ENCODE measurements at regions not wholly inside any gene's neighbourhood (a gene's known extent, or its start where the extent isn't known, plus 50 kb on each side); places are given as distances from the start of the nearest gene placed in this dataset.
"Not testable (repeated sequence)": the region's sequence is repeated elsewhere in the genome, so short reads cannot be mapped to it uniquely, and the experiment has no call there.

DNA sequence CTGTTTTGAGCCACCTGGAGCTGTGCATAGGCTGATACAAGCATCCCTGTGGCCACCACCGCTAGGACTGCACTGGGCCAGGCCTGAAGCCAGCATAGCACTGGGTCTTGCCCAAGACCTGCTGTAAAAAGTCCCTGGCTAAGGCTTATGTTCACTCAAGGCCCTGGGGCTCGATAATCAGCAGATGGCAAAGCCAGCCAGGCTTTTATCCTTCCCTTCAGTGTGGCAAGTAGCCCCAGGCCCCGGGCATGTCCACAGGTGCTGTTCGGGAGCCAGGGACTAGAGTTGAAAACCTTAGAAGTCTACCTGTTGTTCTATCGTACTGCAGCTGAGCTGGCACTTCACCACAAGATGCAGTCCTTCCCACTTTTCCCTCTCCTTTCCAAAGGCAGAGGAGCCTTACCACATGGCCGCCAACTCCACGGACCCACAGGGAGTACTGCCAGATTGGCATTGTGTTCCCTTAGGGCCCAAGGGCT is 226.4 kb upstream of the ZNF217 start:
- H3K9me3 ChIP-seq (ENCODE audit: low read depth): no peaks in the 10 kb centered on the region
- no peak for TF ChIP-seq CTCF (IDR thresholded peaks at IDR 0.05; ENCODE audit: low read depth, low read length)
- H3K27ac ChIP-seq: no peak overlapping the region
- H3K27me3 ChIP-seq: no peaks in the 10 kb centered on the region
- no peaks in the 10 kb centered on the region for H3K4me1 ChIP-seq (ENCODE audit: low read depth)
- H3K36me3 ChIP-seq: no peaks in the 10 kb centered on the region
- no peak overlapping the region for H3K4me3 ChIP-seq
- DNase-seq (ENCODE audit: low read depth in 1 of 2, low spot score in 1 of 2): no peak

DNA sequence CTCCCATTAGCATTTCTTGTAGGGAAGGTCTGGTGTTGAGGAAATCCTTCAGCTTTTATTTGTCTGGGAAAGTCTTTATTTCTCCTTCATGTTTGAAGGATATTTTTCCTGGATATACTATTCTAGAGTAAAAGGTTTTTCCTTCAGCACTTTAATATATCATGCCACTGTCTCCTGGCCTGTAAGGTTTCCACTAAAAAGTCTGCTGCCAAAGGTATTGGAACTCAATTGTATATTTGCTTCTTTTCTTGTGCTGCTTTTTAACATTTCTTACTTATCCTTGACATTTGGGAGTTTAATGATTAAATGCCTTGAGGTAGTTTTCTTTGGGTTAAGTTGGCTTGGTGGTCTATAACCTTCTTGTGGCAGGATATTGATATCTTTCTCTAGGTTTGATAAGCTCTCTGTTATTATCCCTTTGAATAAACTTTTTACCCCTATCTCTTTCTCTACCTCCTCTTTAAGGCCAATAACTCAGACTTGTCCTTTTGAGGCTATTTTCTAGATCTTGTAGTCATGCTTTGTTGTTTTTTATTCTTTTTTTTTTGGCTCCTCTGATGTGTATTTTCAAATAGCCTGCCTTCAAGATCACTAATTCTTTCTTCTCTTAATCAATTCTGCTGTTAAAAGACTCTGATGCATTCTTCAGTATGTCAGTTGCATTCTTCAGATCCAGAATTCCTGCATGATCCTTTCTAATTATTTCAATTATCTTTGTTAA is 225.0 kb upstream of the ZNF217 start:
- Histone ChIP-seq H3K4me3 (no peak overlapping the region), H3K4me1 (ENCODE audit: low read depth) (no peaks in the 10 kb centered on the region), H3K27me3 (no peaks in the 10 kb centered on the region), H3K9me3 (ENCODE audit: low read depth) (no peaks in the 10 kb centered on the region), H3K27ac (no peak overlapping the region), H3K36me3 (no peaks in the 10 kb centered on the region)
- no peak for TF ChIP-seq CTCF (IDR thresholded peaks at IDR 0.05; ENCODE audit: low read depth, low read length)
- no peak for DNase-seq (ENCODE audit: low read depth in 1 of 2, low spot score in 1 of 2)

- not testable (repeated sequence) for H3K36me3 ChIP-seq; H3K27me3 ChIP-seq; DNase-seq (ENCODE audit: low read depth in 1 of 2, low spot score in 1 of 2); H3K27ac ChIP-seq; H3K4me3 ChIP-seq; H3K4me1 ChIP-seq (ENCODE audit: low read depth); H3K9me3 ChIP-seq (ENCODE audit: low read depth)
Measured at GRCh38 chr20:53817513-53817912, 223.9 kb upstream of the ZNF217 start.

DNA sequence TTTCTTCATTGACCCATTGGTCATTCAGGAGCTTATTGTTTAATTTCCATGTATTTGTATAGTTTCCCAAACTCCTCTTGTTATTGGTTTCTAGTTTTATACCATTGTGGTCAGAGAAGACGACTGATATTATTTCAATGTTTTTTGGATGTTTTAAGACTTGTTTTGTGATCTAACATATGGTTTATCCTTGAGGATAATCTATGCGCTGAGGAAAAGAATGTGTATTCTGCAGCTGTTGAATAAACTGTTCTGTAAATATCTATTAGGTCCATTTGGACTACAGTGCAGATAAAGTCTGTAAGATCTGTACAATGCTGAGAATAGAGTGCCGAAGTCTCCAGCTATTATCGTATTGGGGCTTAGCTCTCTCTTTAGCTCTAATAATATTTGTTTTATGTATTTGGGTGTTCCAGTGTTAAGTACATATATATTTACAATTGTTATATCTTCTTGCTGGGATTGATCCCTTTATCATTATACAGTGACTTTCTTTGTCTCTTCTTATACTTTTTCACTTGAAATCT is 223.3 kb upstream of the ZNF217 start:
- no peaks in the 10 kb centered on the region for H3K9me3 ChIP-seq (ENCODE audit: low read depth)
- DNase-seq (ENCODE audit: low read depth in 1 of 2, low spot score in 1 of 2): no peak
- no peaks in the 10 kb centered on the region for H3K36me3 ChIP-seq
- no peaks in the 10 kb centered on the region for H3K4me1 ChIP-seq (ENCODE audit: low read depth)
- no peak overlapping the region for H3K27ac ChIP-seq
- no peak for TF ChIP-seq CTCF (IDR thresholded peaks at IDR 0.05; ENCODE audit: low read depth, low read length)
- H3K4me3 ChIP-seq: no peak overlapping the region
- no peaks in the 10 kb centered on the region for H3K27me3 ChIP-seq

GRCh38 chr20:53815509-53815908 is 221.9 kb upstream of the ZNF217 start:
- Histone ChIP-seq H3K36me3 (no peaks in the 10 kb centered on the region), H3K4me1 (ENCODE audit: low read depth) (no peaks in the 10 kb centered on the region), H3K27me3 (no peaks in the 10 kb centered on the region), H3K27ac (no peak overlapping the region), H3K9me3 (ENCODE audit: low read depth) (no peaks in the 10 kb centered on the region), H3K4me3 (no peak overlapping the region)
- DNase-seq (ENCODE audit: low read depth in 1 of 2, low spot score in 1 of 2): no peak
- no peak for TF ChIP-seq CTCF (IDR thresholded peaks at IDR 0.05; ENCODE audit: low read depth, low read length)

DNA sequence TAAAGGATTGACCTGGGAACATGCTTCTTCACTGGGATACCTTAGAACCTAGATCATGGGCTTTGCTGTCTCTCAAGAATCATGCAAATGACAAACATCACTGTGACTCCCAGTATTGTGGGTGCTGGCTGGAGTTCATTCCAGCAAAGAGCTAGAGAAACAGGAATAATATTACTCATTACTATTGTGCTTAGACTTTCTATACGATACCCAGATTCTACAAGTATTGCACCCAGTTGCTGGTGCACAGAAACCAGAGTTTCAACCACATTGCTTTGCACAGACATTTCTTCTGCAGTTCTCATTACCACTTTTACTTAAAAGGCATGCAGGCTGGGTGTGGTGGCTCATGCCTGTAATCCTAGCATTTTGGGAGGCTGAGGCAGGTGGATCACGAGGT is 220.4 kb upstream of the ZNF217 start:
- no peaks in the 10 kb centered on the region for H3K4me1 ChIP-seq (ENCODE audit: low read depth)
- no peak for TF ChIP-seq CTCF (IDR thresholded peaks at IDR 0.05; ENCODE audit: low read depth, low read length)
- no peaks in the 10 kb centered on the region for H3K27me3 ChIP-seq
- H3K36me3 ChIP-seq: no peaks in the 10 kb centered on the region
- H3K4me3 ChIP-seq: no peak overlapping the region
- no peaks in the 10 kb centered on the region for H3K9me3 ChIP-seq (ENCODE audit: low read depth)
- H3K27ac ChIP-seq: no peak overlapping the region
- DNase-seq (ENCODE audit: low read depth in 1 of 2, low spot score in 1 of 2): no peak
